Nephron progenitor cell (in vitro differentiated cells): ENCODE measurements at regions not wholly inside any gene's neighbourhood (a gene's known extent, or its start where the extent isn't known, plus 50 kb on each side); places are given as distances from the start of the nearest gene placed in this dataset.
"Not testable (repeated sequence)": the region's sequence is repeated elsewhere in the genome, so short reads cannot be mapped to it uniquely, and the experiment has no call there.

Source experiments
- DNase-seq: peaks from one replicate; pipeline ENCODE4 v3.0.0; 2021
- H3K27ac Mint-ChIP-seq: 2 replicates; pipeline ENCODE4 v1.8.0; 2021; ENCODE audit warnings: mild to moderate bottlenecking, moderate library complexity, mixed read lengths
- H3K27me3 Mint-ChIP-seq: 2 replicates; pipeline ENCODE4 v1.8.0; 2021; ENCODE audit warnings: mild to moderate bottlenecking, low read depth, mixed read lengths; ENCODE audit not compliant: poor library complexity
- H3K36me3 Mint-ChIP-seq: 2 replicates; pipeline ENCODE4 v1.8.0; 2021; ENCODE audit warnings: low read depth, mixed read lengths
- H3K4me1 Mint-ChIP-seq: 2 replicates; pipeline ENCODE4 v1.8.0; 2021; ENCODE audit warnings: mixed read lengths
- H3K4me3 Mint-ChIP-seq: 2 replicates; pipeline ENCODE4 v1.8.0; 2021; ENCODE audit warnings: mild to moderate bottlenecking, moderate library complexity, mixed read lengths
- H3K9me3 Mint-ChIP-seq: 2 replicates; pipeline ENCODE4 v1.8.0; 2021; ENCODE audit warnings: mild to moderate bottlenecking, moderate library complexity, mixed read lengths
- CTCF ChIP-seq: fragments of 200-600 bp; sonication (generic); IDR thresholded peaks from 2 replicates; pipeline ENCODE4 v1.5.0; 2021; ENCODE audit warnings: antibody characterized with exemption

GRCh38 chr4:116126794-116127193 is 958.6 kb downstream of the TRAM1L1 start:
- Mint-ChIP-seq H3K9me3 (no peaks in the 10 kb centered on the region), H3K27me3 (peaks cover under 1% of the 10 kb centered on the region), H3K36me3 (no peaks in the 10 kb centered on the region), H3K4me1 (peaks cover 5% of the 10 kb centered on the region), H3K27ac (no peak overlapping the region), H3K4me3 (no peak overlapping the region)
- no peak for TF ChIP-seq CTCF
- DNase-seq, result no peak

GRCh38 chr4:116122124-116122523 is 963.3 kb downstream of the TRAM1L1 start:
- DNase-seq, result no peak
- no peaks in the 10 kb centered on the region for H3K36me3 Mint-ChIP-seq
- peaks cover 8% of the 10 kb centered on the region for H3K4me1 Mint-ChIP-seq
- no peak for TF ChIP-seq CTCF
- H3K4me3 Mint-ChIP-seq, result no peak overlapping the region
- no peaks in the 10 kb centered on the region for H3K27me3 Mint-ChIP-seq
- H3K9me3 Mint-ChIP-seq, result no peaks in the 10 kb centered on the region
- no peak overlapping the region for H3K27ac Mint-ChIP-seq

GRCh38 chr4:116118221-116118620 is 967.2 kb downstream of the TRAM1L1 start:
- Mint-ChIP-seq H3K36me3 (no peaks in the 10 kb centered on the region), H3K27me3 (no peaks in the 10 kb centered on the region), H3K4me3 (no peak overlapping the region), H3K4me1 (peaks cover 8% of the 10 kb centered on the region), H3K9me3 (no peaks in the 10 kb centered on the region), H3K27ac (no peak overlapping the region)
- no peak for TF ChIP-seq CTCF
- DNase-seq, result no peak

GRCh38 chr4:116112861-116113260 is 972.5 kb downstream of the TRAM1L1 start:
- not testable (repeated sequence) for H3K36me3 Mint-ChIP-seq, H3K27me3 Mint-ChIP-seq, DNase-seq, H3K9me3 Mint-ChIP-seq, H3K4me1 Mint-ChIP-seq, H3K4me3 Mint-ChIP-seq, H3K27ac Mint-ChIP-seq

GRCh38 chr4:116110713-116111112 is 974.7 kb downstream of the TRAM1L1 start:
- H3K9me3 Mint-ChIP-seq, result no peaks in the 10 kb centered on the region

GRCh38 chr4:116108606-116109005 is 976.8 kb downstream of the TRAM1L1 start:
- Mint-ChIP-seq H3K27ac (no peak overlapping the region), H3K27me3 (no peaks in the 10 kb centered on the region), H3K4me3 (no peak overlapping the region), H3K4me1 (no peaks in the 10 kb centered on the region), H3K9me3 (no peaks in the 10 kb centered on the region), H3K36me3 (no peaks in the 10 kb centered on the region)
- DNase-seq, result no peak
- TF ChIP-seq CTCF, result no peak

More at GRCh38 chr4:116110713-116111112, 974.7 kb downstream of the TRAM1L1 start:
- no peak overlapping the region for H3K27ac Mint-ChIP-seq
- no peaks in the 10 kb centered on the region for H3K4me1 Mint-ChIP-seq
- TF ChIP-seq CTCF, result no peak
- no peak for DNase-seq
- H3K36me3 Mint-ChIP-seq, result no peaks in the 10 kb centered on the region
- no peak overlapping the region for H3K4me3 Mint-ChIP-seq
- no peaks in the 10 kb centered on the region for H3K27me3 Mint-ChIP-seq
